ENCODE measurements at regions not wholly inside any gene's neighbourhood (a gene's known extent, or its start where the extent isn't known, plus 50 kb on each side); places are given as distances from the start of the nearest gene placed in this dataset.
"Not testable (repeated sequence)": the region's sequence is repeated elsewhere in the genome, so short reads cannot be mapped to it uniquely, and the experiment has no call there.

- DNase-seq (ENCODE audit: low read depth in 1 of 2, low spot score in 1 of 2): no peak
These were observed 242.6 kb upstream of the AGTR1 start for GRCh38 chr3:148455098-148455497.

- DNase-seq (ENCODE audit: low read depth in 1 of 2, low spot score in 1 of 2): no peak
These were observed 239.8 kb upstream of the AGTR1 start for GRCh38 chr3:148457886-148458285.

- DNase-seq (ENCODE audit: low read depth in 1 of 2, low spot score in 1 of 2): no peak
These were observed 237.7 kb upstream of the AGTR1 start for GRCh38 chr3:148459931-148460513.

- DNase-seq (ENCODE audit: low read depth in 1 of 2, low spot score in 1 of 2): no peak
These were observed 237.0 kb upstream of the AGTR1 start for GRCh38 chr3:148460686-148461085.

- DNase-seq (ENCODE audit: low read depth in 1 of 2, low spot score in 1 of 2): no peak
These were observed 233.5 kb upstream of the AGTR1 start for GRCh38 chr3:148464246-148464645.

GRCh38 chr3:148466143-148466542 is 231.6 kb upstream of the AGTR1 start:
- no peak for DNase-seq (ENCODE audit: low read depth in 1 of 2, low spot score in 1 of 2)

- DNase-seq (ENCODE audit: low read depth in 1 of 2, low spot score in 1 of 2): no peak
These were observed 230.5 kb upstream of the AGTR1 start for GRCh38 chr3:148466980-148467740.

- no peak for DNase-seq (ENCODE audit: low read depth in 1 of 2, low spot score in 1 of 2)
These were observed 220.3 kb upstream of the AGTR1 start for GRCh38 chr3:148477375-148477774.

- DNase-seq (ENCODE audit: low read depth in 1 of 2, low spot score in 1 of 2): no peak
These were observed 204.1 kb upstream of the AGTR1 start for GRCh38 chr3:148493631-148494030.

GRCh38 chr3:148494451-148494850 is 203.3 kb upstream of the AGTR1 start:
- DNase-seq (ENCODE audit: low read depth in 1 of 2, low spot score in 1 of 2): no peak

GRCh38 chr3:148500881-148501280 is 196.8 kb upstream of the AGTR1 start:
- DNase-seq (ENCODE audit: low read depth in 1 of 2, low spot score in 1 of 2): no peak

- no peak for DNase-seq (ENCODE audit: low read depth in 1 of 2, low spot score in 1 of 2)
These were observed 187.6 kb upstream of the AGTR1 start for GRCh38 chr3:148510116-148510515.

- DNase-seq (ENCODE audit: low read depth in 1 of 2, low spot score in 1 of 2): no peak
These were observed 187.1 kb upstream of the AGTR1 start for GRCh38 chr3:148510561-148510960.

GRCh38 chr3:148512648-148513047 is 185.1 kb upstream of the AGTR1 start:
- no peak for DNase-seq (ENCODE audit: low read depth in 1 of 2, low spot score in 1 of 2)

GRCh38 chr3:148513096-148513543 is 184.6 kb upstream of the AGTR1 start:
- no peak for DNase-seq (ENCODE audit: low read depth in 1 of 2, low spot score in 1 of 2)

- DNase-seq (ENCODE audit: low read depth in 1 of 2, low spot score in 1 of 2): no peak
These were observed 179.2 kb upstream of the AGTR1 start for GRCh38 chr3:148518520-148518919.

- DNase-seq (ENCODE audit: low read depth in 1 of 2, low spot score in 1 of 2): not testable (repeated sequence)
These were observed 172.1 kb upstream of the AGTR1 start for GRCh38 chr3:148525621-148526020.

GRCh38 chr3:148528024-148528423 is 169.7 kb upstream of the AGTR1 start:
- DNase-seq (ENCODE audit: low read depth in 1 of 2, low spot score in 1 of 2): no peak

GRCh38 chr3:148531836-148532235 is 165.9 kb upstream of the AGTR1 start:
- no peak for DNase-seq (ENCODE audit: low read depth in 1 of 2, low spot score in 1 of 2)

GRCh38 chr3:148532326-148532725 is 165.4 kb upstream of the AGTR1 start:
- DNase-seq (ENCODE audit: low read depth in 1 of 2, low spot score in 1 of 2): no peak

GRCh38 chr3:148532774-148533173 is 164.9 kb upstream of the AGTR1 start:
- DNase-seq (ENCODE audit: low read depth in 1 of 2, low spot score in 1 of 2): no peak

GRCh38 chr3:148534089-148534988 is 163.4 kb upstream of the AGTR1 start:
- no peak for DNase-seq (ENCODE audit: low read depth in 1 of 2, low spot score in 1 of 2)

Measured in activated T-helper 1 cell treated with anti-CD3 and anti-CD28 coated beads, Interleukin-2, amount 50 U/mL, for 16 hours (primary cell).